ENCODE measurements at regions not wholly inside any gene's neighbourhood (a gene's known extent, or its start where the extent isn't known, plus 50 kb on each side); places are given as distances from the start of the nearest gene placed in this dataset.

- H3K9me3 Mint-ChIP-seq, result no peaks in the 10 kb centered on the region; the same call in 1 of the 2 replicates
- no peak overlapping the region for H3K27ac Mint-ChIP-seq
- no peak for DNase-seq
- TF ChIP-seq, protein P1, sequence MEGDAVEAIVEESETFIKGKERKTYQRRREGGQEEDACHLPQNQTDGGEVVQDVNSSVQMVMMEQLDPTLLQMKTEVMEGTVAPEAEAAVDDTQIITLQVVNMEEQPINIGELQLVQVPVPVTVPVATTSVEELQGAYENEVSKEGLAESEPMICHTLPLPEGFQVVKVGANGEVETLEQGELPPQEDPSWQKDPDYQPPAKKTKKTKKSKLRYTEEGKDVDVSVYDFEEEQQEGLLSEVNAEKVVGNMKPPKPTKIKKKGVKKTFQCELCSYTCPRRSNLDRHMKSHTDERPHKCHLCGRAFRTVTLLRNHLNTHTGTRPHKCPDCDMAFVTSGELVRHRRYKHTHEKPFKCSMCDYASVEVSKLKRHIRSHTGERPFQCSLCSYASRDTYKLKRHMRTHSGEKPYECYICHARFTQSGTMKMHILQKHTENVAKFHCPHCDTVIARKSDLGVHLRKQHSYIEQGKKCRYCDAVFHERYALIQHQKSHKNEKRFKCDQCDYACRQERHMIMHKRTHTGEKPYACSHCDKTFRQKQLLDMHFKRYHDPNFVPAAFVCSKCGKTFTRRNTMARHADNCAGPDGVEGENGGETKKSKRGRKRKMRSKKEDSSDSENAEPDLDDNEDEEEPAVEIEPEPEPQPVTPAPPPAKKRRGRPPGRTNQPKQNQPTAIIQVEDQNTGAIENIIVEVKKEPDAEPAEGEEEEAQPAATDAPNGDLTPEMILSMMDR (IDR thresholded peaks at IDR 0.05), result no peak
- H3K36me3 Mint-ChIP-seq (ENCODE audit: low read depth), result no peaks in the 10 kb centered on the region
- no peak overlapping the region for H3K4me3 Mint-ChIP-seq
- no peaks in the 10 kb centered on the region for H3K27me3 Mint-ChIP-seq (ENCODE audit: insufficient read depth)
- no peaks in the 10 kb centered on the region for H3K4me1 Mint-ChIP-seq (ENCODE audit: low read depth)
Observed at GRCh38 chr13:65166675-65167074, 2063.5 kb downstream of the PCDH9 start.

- no peak overlapping the region for H3K27ac Mint-ChIP-seq
- H3K9me3 Mint-ChIP-seq, result no peaks in the 10 kb centered on the region; the same call in 1 of the 2 replicates
- TF ChIP-seq, protein P1 (IDR thresholded peaks at IDR 0.05), result no peak
- no peak for DNase-seq
- H3K4me1 Mint-ChIP-seq (ENCODE audit: low read depth), result peaks cover 5% of the 10 kb centered on the region; the same call in 1 of the 2 replicates
- no peaks in the 10 kb centered on the region for H3K36me3 Mint-ChIP-seq (ENCODE audit: low read depth)
- no peak overlapping the region for H3K4me3 Mint-ChIP-seq
- no peaks in the 10 kb centered on the region for H3K27me3 Mint-ChIP-seq (ENCODE audit: insufficient read depth)
Observed at GRCh38 chr13:65159803-65160202, 2070.3 kb downstream of the PCDH9 start.

DNA sequence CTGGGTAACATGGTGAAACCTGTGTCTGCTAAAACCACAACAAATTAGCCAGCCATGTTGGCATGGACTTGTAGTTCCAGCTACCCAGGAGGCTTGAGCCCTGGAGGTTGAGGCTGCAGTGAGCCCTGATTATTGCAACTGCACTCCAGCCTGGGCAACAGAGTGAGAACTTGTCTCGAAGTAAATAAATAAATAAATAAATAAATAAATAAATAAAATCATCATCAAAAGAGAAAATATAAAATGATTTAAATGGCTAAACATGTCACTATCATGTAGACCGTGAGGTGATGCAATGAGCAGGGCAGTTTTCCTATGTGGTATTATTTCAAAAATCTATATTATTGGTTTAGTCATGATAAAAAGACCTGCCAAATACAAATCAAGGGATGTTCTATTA is 2074.3 kb downstream of the PCDH9 start:
- TF ChIP-seq, protein P1 (IDR thresholded peaks at IDR 0.05), result no peak

GRCh38 chr13:65154661-65155447 is 2075.3 kb downstream of the PCDH9 start:
- Mint-ChIP-seq H3K4me1 (ENCODE audit: low read depth) (peaks cover 16% of the 10 kb centered on the region), H3K36me3 (ENCODE audit: low read depth) (no peaks in the 10 kb centered on the region), H3K9me3 (no peaks in the 10 kb centered on the region)

More for the DNA sequence above, 2074.3 kb downstream of the PCDH9 start:
- Mint-ChIP-seq H3K4me3 (no peak overlapping the region), H3K36me3 (ENCODE audit: low read depth) (no peaks in the 10 kb centered on the region), H3K27me3 (ENCODE audit: insufficient read depth) (no peaks in the 10 kb centered on the region), H3K27ac (no peak overlapping the region), H3K9me3 (no peaks in the 10 kb centered on the region), H3K4me1 (ENCODE audit: low read depth) (peaks cover 11% of the 10 kb centered on the region)
- DNase-seq, result no peak

DNA sequence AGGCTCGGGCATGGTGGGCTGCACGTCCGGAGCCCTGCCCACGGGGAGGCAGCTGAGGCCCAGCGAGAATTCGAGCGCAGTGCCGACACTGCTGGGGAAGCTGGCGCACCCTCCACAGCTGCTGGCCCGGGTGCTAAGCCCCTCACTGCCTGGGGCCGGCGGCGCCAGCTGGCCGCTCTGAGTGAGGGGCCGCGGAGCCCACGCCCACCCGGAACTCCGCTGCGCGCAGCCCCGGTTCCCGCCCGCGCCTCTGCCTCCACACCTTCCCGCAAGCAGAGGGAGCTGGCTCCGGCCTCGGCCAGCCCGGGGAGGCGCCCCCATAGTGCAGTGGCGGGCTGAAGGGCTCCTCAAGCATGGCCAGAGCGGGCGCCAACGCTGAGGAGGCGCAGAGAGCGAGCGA is 2080.4 kb downstream of the PCDH9 start:
- Mint-ChIP-seq H3K4me3 (no peak overlapping the region), H3K27ac (no peak overlapping the region), H3K27me3 (ENCODE audit: insufficient read depth) (no peaks in the 10 kb centered on the region), H3K36me3 (ENCODE audit: low read depth) (no peaks in the 10 kb centered on the region), H3K9me3 (no peaks in the 10 kb centered on the region), H3K4me1 (ENCODE audit: low read depth) (peaks cover 10% of the 10 kb centered on the region)
- DNase-seq, result no peak
- TF ChIP-seq, protein P1 (IDR thresholded peaks at IDR 0.05), result no peak

More at GRCh38 chr13:65154661-65155447, 2075.3 kb downstream of the PCDH9 start:
- TF ChIP-seq, protein P1 (IDR thresholded peaks at IDR 0.05), result no peak
- H3K4me3 Mint-ChIP-seq, result no peak overlapping the region; the same call in 1 of the 2 replicates
- no peak overlapping the region for H3K27ac Mint-ChIP-seq
- H3K27me3 Mint-ChIP-seq (ENCODE audit: insufficient read depth), result no peaks in the 10 kb centered on the region
- no peak for DNase-seq
